ENCODE measurements at regions not wholly inside any gene's neighbourhood (a gene's known extent, or its start where the extent isn't known, plus 50 kb on each side); places are given as distances from the start of the nearest gene placed in this dataset.

GRCh38 chr3:86221601-86222000 is 769.3 kb downstream of the VGLL3 start:
- Histone ChIP-seq H3K36me3 (ENCODE audit: control insufficient read depth, insufficient read depth, low read length) (no peaks in the 10 kb centered on the region), H3K9me3 (ENCODE audit: control insufficient read depth, low read length) (no peaks in the 10 kb centered on the region), H3K4me3 (ENCODE audit: extremely low read depth, insufficient read depth, low read length, poor library complexity, severe bottlenecking) (no peak overlapping the region), H3K4me1 (ENCODE audit: control insufficient read depth, insufficient read depth, low read length, poor library complexity, severe bottlenecking) (no peaks in the 10 kb centered on the region), H3K27ac (ENCODE audit: low read depth, low read length, severe bottlenecking) (no peak overlapping the region)
- WGBS, 2 experiments (ENCODE audit: insufficient coverage in 2 of 2), result 100% methylated on average over 1 of the region's 3 CpGs; no CpG with 5 or more reads in 1 of the 2 experiments

- Histone ChIP-seq H3K4me3 (ENCODE audit: extremely low read depth, insufficient read depth, low read length, poor library complexity, severe bottlenecking) (no peak overlapping the region), H3K27ac (ENCODE audit: low read depth, low read length, severe bottlenecking) (no peak overlapping the region)
- WGBS, 2 experiments (ENCODE audit: insufficient coverage in 2 of 2), result no CpG with 5 or more reads among the region's 1 CpG
Observed at GRCh38 chr3:86208772-86209171, 782.2 kb downstream of the VGLL3 start.

DNA sequence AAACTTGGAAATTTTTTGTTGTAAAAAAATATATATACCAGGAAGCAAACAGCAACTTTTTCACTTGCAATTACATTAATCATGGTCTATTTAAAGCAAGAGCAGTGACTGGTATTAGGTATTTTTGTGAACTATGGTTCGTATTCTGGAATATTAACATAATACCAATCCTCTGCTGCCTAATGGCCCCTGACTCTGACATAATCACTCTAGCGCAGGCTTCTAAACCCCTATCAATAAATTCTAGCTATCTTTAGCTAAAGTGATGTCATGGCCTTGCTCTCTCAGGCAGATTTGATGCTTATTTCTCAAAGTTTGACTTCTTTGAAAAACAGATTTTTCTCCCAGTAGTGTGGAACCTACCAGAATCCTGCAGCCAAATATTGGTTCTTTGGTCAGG is 808.3 kb downstream of the VGLL3 start:
- WGBS, 2 experiments (ENCODE audit: insufficient coverage in 2 of 2), result 100% methylated on average over 1 of the region's 2 CpGs; no CpG with 5 or more reads in 1 of the 2 experiments
- Histone ChIP-seq H3K4me3 (ENCODE audit: extremely low read depth, insufficient read depth, low read length, poor library complexity, severe bottlenecking) (no peak overlapping the region), H3K36me3 (ENCODE audit: control insufficient read depth, insufficient read depth, low read length) (no peaks in the 10 kb centered on the region), H3K27ac (ENCODE audit: low read depth, low read length, severe bottlenecking) (no peak overlapping the region), H3K9me3 (ENCODE audit: control insufficient read depth, low read length) (no peaks in the 10 kb centered on the region), H3K4me1 (ENCODE audit: control insufficient read depth, insufficient read depth, low read length, poor library complexity, severe bottlenecking) (no peaks in the 10 kb centered on the region)

More at GRCh38 chr3:86208772-86209171, 782.2 kb downstream of the VGLL3 start:
- no peaks in the 10 kb centered on the region for H3K4me1 ChIP-seq (ENCODE audit: control insufficient read depth, insufficient read depth, low read length, poor library complexity, severe bottlenecking)
- no peaks in the 10 kb centered on the region for H3K9me3 ChIP-seq (ENCODE audit: control insufficient read depth, low read length)
- H3K36me3 ChIP-seq (ENCODE audit: control insufficient read depth, insufficient read depth, low read length), result no peaks in the 10 kb centered on the region

GRCh38 chr3:86180696-86181095 is 810.3 kb downstream of the VGLL3 start:
- WGBS, 2 experiments (ENCODE audit: insufficient coverage in 2 of 2), result 83% methylated on average over 1 of the region's 2 CpGs; no CpG with 5 or more reads in 1 of the 2 experiments
- no peaks in the 10 kb centered on the region for H3K9me3 ChIP-seq (ENCODE audit: control insufficient read depth, low read length)

DNA sequence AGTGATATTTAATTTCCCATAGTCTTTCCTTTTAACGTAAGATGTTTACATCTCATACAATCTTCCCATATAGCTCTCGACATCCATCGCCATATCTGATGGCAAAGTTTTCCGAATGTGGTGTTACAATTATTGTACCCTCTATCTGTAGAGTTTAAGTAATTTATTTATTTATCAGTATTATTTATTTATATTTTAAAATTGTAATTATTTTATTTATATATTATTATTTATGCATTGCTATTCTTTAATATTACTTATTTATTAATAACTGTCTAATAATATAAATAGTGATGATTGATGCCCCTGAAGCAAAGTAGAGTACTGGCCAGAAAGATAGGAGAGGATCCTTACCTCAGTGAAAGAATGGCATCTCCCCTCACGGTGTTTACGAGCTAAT is 812.9 kb downstream of the VGLL3 start:
- Histone ChIP-seq H3K4me3 (ENCODE audit: extremely low read depth, insufficient read depth, low read length, poor library complexity, severe bottlenecking) (no peak overlapping the region), H3K27ac (ENCODE audit: low read depth, low read length, severe bottlenecking) (no peak overlapping the region), H3K36me3 (ENCODE audit: control insufficient read depth, insufficient read depth, low read length) (no peaks in the 10 kb centered on the region), H3K4me1 (ENCODE audit: control insufficient read depth, insufficient read depth, low read length, poor library complexity, severe bottlenecking) (peaks cover 5% of the 10 kb centered on the region), H3K9me3 (ENCODE audit: control insufficient read depth, low read length) (no peaks in the 10 kb centered on the region)
- 100% methylated on average over 1 to 2 of the region's 6 CpGs for WGBS, 2 experiments (ENCODE audit: insufficient coverage in 2 of 2)

More at GRCh38 chr3:86180696-86181095, 810.3 kb downstream of the VGLL3 start:
- no peaks in the 10 kb centered on the region for H3K4me1 ChIP-seq (ENCODE audit: control insufficient read depth, insufficient read depth, low read length, poor library complexity, severe bottlenecking)
- H3K27ac ChIP-seq (ENCODE audit: low read depth, low read length, severe bottlenecking), result no peak overlapping the region
- no peak overlapping the region for H3K4me3 ChIP-seq (ENCODE audit: extremely low read depth, insufficient read depth, low read length, poor library complexity, severe bottlenecking)
- no peaks in the 10 kb centered on the region for H3K36me3 ChIP-seq (ENCODE audit: control insufficient read depth, insufficient read depth, low read length)

DNA sequence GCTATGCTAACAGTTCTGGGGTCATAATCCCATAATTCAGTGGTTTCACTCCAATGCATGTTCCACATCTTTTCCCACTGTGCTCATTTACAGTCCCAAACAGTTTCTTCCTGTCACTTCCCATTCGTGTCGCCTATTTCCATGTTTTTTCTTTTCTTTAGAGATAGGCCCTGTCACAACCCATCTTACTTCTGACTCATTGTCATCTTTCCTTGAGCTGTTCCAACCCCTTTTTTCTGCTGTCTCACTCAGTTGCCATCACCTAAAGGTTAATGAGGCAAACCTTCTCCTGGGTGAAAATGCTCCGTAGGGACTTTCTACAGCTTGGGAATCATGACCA is 814.5 kb downstream of the VGLL3 start:
- Histone ChIP-seq H3K4me1 (ENCODE audit: control insufficient read depth, insufficient read depth, low read length, poor library complexity, severe bottlenecking) (peaks cover 5% of the 10 kb centered on the region), H3K9me3 (ENCODE audit: control insufficient read depth, low read length) (no peaks in the 10 kb centered on the region), H3K36me3 (ENCODE audit: control insufficient read depth, insufficient read depth, low read length) (no peaks in the 10 kb centered on the region), H3K4me3 (ENCODE audit: extremely low read depth, insufficient read depth, low read length, poor library complexity, severe bottlenecking) (no peak overlapping the region), H3K27ac (ENCODE audit: low read depth, low read length, severe bottlenecking) (no peak overlapping the region)
- 82 to 100% methylated on average over 2 of the region's 3 CpGs for WGBS, 2 experiments (ENCODE audit: insufficient coverage in 2 of 2)

DNA sequence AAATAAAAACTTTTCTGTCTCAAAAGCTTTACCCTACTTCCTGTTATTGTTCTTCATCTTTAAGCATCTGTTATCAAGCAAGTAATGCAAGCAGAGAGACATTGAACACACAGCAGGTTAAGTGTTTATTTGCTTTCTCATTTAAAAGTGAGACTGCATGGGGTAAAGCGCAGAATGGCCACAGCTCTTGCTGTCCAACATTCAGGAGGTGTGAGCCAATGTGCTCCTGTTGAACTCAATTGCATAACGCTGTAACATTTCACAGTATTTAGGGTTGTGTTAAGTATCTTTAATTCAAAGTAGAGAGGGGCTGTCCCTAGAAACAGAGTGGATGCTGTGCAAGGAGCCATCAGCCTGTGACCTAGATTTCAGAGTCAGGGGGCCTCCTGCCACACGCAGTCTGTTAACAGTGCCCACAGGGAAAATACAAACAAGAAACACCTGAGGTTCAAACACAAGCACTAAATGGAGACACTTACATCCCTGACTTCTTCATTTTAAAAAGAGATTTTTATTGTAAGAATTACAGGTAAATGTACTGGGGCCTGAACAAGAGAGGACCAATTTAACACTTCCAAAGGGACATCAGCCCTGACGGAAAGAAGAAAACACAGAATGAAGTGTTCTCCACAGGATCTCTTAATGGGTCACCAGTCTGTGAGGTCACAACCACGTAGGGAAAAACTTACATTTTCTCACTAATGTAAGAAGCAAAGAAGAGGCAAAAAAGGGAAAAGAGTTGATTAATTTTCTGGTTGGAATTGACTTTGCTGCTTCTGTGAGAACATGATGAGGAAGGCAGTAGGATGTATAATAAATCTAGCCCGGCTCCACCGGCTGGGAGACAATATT is 815.1 kb downstream of the VGLL3 start:
- no peaks in the 10 kb centered on the region for H3K9me3 ChIP-seq (ENCODE audit: control insufficient read depth, low read length)
- 77 to 78% methylated on average over 4 to 5 of the region's 7 CpGs for WGBS, 2 experiments (ENCODE audit: insufficient coverage in 2 of 2)
- no peaks in the 10 kb centered on the region for H3K36me3 ChIP-seq (ENCODE audit: control insufficient read depth, insufficient read depth, low read length)
- no peak overlapping the region for H3K4me3 ChIP-seq (ENCODE audit: extremely low read depth, insufficient read depth, low read length, poor library complexity, severe bottlenecking)
- H3K4me1 ChIP-seq (ENCODE audit: control insufficient read depth, insufficient read depth, low read length, poor library complexity, severe bottlenecking), result peaks cover 5% of the 10 kb centered on the region
- H3K27ac ChIP-seq (ENCODE audit: low read depth, low read length, severe bottlenecking), result no peak overlapping the region

DNA sequence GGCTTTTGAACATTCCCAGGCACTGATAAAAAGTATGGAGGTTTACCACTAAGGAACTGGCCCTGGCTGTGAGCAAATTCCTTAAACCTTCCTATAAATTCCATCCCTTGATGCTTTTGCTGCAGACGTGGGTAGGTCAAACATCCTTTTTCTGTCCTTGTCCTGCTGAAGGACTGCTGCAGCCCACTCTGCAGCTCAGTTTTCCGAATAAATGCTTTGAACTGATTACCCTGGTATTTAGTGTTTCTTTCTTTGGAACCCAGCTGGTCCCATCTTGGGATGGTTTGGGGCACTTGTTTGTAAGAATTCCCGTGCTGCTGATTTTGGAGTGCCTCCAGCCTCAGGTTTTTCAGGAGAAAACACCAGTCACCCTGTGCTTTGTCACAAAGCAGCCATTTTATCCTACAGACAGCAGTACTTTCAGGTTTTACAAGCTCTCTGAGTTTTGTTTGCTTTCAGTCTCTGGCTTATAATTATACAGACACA is 815.9 kb downstream of the VGLL3 start:
- Histone ChIP-seq H3K36me3 (ENCODE audit: control insufficient read depth, insufficient read depth, low read length) (no peaks in the 10 kb centered on the region), H3K4me3 (ENCODE audit: extremely low read depth, insufficient read depth, low read length, poor library complexity, severe bottlenecking) (no peak overlapping the region), H3K9me3 (ENCODE audit: control insufficient read depth, low read length) (no peaks in the 10 kb centered on the region), H3K27ac (ENCODE audit: low read depth, low read length, severe bottlenecking) (peak overlapping the region; percentile 46), H3K4me1 (ENCODE audit: control insufficient read depth, insufficient read depth, low read length, poor library complexity, severe bottlenecking) (peaks cover 5% of the 10 kb centered on the region)
- 33 to 54% methylated on average over 3 of the region's 3 CpGs for WGBS, 2 experiments (ENCODE audit: insufficient coverage in 2 of 2)

DNA sequence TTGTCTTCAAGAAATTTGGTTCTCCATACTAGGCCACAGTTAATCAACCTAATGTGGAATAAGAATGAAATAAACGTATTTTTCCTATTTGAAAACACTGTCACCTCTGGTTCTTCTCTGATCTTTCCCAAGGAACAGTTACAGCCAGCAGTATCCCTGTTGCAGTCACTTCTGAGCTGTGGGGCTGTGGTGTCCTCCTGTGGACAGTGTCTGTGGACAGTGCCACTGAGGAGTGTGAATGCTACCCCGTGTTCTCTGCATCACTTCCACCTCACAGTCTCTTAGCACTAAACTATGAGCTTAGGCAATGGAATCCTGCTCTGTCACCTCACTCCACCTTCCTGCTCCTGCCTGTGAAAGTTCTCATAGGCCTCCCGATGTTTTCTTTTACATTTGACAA is 817.5 kb downstream of the VGLL3 start:
- peaks cover 5% of the 10 kb centered on the region for H3K4me1 ChIP-seq (ENCODE audit: control insufficient read depth, insufficient read depth, low read length, poor library complexity, severe bottlenecking)
- no peaks in the 10 kb centered on the region for H3K9me3 ChIP-seq (ENCODE audit: control insufficient read depth, low read length)
- H3K36me3 ChIP-seq (ENCODE audit: control insufficient read depth, insufficient read depth, low read length), result no peaks in the 10 kb centered on the region
- H3K27ac ChIP-seq (ENCODE audit: low read depth, low read length, severe bottlenecking), result no peak overlapping the region
- H3K4me3 ChIP-seq (ENCODE audit: extremely low read depth, insufficient read depth, low read length, poor library complexity, severe bottlenecking), result no peak overlapping the region
- 86 to 88% methylated on average over 1 of the region's 3 CpGs for WGBS, 2 experiments (ENCODE audit: insufficient coverage in 2 of 2)

GRCh38 chr3:86168512-86168911 is 822.4 kb downstream of the VGLL3 start:
- H3K9me3 ChIP-seq (ENCODE audit: control insufficient read depth, low read length), result no peaks in the 10 kb centered on the region
- H3K27ac ChIP-seq (ENCODE audit: low read depth, low read length, severe bottlenecking), result no peak overlapping the region
- H3K4me1 ChIP-seq (ENCODE audit: control insufficient read depth, insufficient read depth, low read length, poor library complexity, severe bottlenecking), result no peaks in the 10 kb centered on the region
- no peaks in the 10 kb centered on the region for H3K36me3 ChIP-seq (ENCODE audit: control insufficient read depth, insufficient read depth, low read length)
- 80% methylated on average over 1 of the region's 1 CpG; no CpG with 5 or more reads in 1 of the 2 experiments for WGBS, 2 experiments (ENCODE audit: insufficient coverage in 2 of 2)
- no peak overlapping the region for H3K4me3 ChIP-seq (ENCODE audit: extremely low read depth, insufficient read depth, low read length, poor library complexity, severe bottlenecking)

- no CpG with 5 or more reads among the region's 1 CpG for WGBS, 2 experiments (ENCODE audit: insufficient coverage in 2 of 2)
- H3K4me3 ChIP-seq (ENCODE audit: extremely low read depth, insufficient read depth, low read length, poor library complexity, severe bottlenecking), result no peak overlapping the region
- H3K4me1 ChIP-seq (ENCODE audit: control insufficient read depth, insufficient read depth, low read length, poor library complexity, severe bottlenecking), result no peaks in the 10 kb centered on the region
- no peaks in the 10 kb centered on the region for H3K36me3 ChIP-seq (ENCODE audit: control insufficient read depth, insufficient read depth, low read length)
- no peak overlapping the region for H3K27ac ChIP-seq (ENCODE audit: low read depth, low read length, severe bottlenecking)
- H3K9me3 ChIP-seq (ENCODE audit: control insufficient read depth, low read length), result no peaks in the 10 kb centered on the region
Observed at GRCh38 chr3:86162521-86162920, 828.4 kb downstream of the VGLL3 start.

All from mesodermal cell (in vitro differentiated cells).